ENCODE measurements at regions not wholly inside any gene's neighbourhood (a gene's known extent, or its start where the extent isn't known, plus 50 kb on each side); places are given as distances from the start of the nearest gene placed in this dataset.

DNA sequence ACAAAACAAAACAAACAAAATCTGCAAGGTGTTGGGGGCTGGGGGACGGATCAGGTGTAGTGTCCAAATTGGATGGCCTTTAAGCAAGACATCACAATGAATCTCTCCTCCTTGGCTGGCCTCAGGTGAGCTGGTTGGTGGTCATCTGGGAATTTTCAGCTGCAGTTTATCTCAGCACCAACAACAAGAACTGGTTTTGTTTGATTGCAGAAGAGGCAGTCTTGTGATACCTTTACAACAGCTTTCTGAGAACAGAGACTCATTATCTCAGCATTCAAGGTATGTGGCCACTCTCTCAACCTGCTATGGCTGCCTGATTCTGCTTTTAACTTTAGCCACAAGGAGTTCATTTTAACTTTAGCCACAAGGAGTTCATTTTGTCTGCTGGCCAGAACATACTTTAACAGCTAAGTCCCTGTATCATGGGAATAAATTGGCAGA lies 1543.4 kb downstream of the EFNA5 start:
- no peaks in the 10 kb centered on the region for H3K4me1 ChIP-seq (ENCODE audit: control insufficient read depth, extremely low read depth, insufficient read depth, low read length)
- H3K79me2 ChIP-seq (ENCODE audit: control insufficient read depth, insufficient read depth, low read length), result no peaks in the 10 kb centered on the region
- dilution Hi-C loops (cut with MboI; ENCODE audit: extremely low pct_ligation_motif_present, low sequenced_read_pairs), result no loop called here
- no peak overlapping the region for H3K27ac ChIP-seq (ENCODE audit: control insufficient read depth, insufficient read depth, low read length)
- no peak for DNase-seq (ENCODE audit: low read depth, low spot score)
- no peak overlapping the region for H3K4me3 ChIP-seq (ENCODE audit: control insufficient read depth in 2 of 3, extremely low read depth in 1 of 3, insufficient read depth in 2 of 3, low read depth in 1 of 3, low read length in 3 of 3)
- H4K20me1 ChIP-seq (ENCODE audit: control insufficient read depth, extremely low read depth, insufficient read depth, low read length), result no peaks in the 10 kb centered on the region
- no peaks in the 10 kb centered on the region for H3K9me1 ChIP-seq (ENCODE audit: control insufficient read depth, extremely low read depth, insufficient read depth, low read length)
- no peak overlapping the region for H2AFZ ChIP-seq (ENCODE audit: control insufficient read depth, low read length)
- no peaks in the 10 kb centered on the region for H3K36me3 ChIP-seq (ENCODE audit: control insufficient read depth in 2 of 2, extremely low read depth in 1 of 2, insufficient read depth in 2 of 2, low read length in 2 of 2)
- TF ChIP-seq EZH2 (IDR thresholded peaks at IDR 0.05; ENCODE audit: low read length) (no peak), CTCF (optimal IDR thresholded peaks at IDR 0.05 in 1 of 3, IDR thresholded peaks at IDR 0.05 in 1 of 3, conservative IDR thresholded peaks at IDR 0.05 in 1 of 3; ENCODE audit: extremely low read depth in 1 of 3, insufficient read depth in 2 of 3, low read length in 3 of 3) (peak in 1 of 3 experiments; percentile 11)
- H3K27me3 ChIP-seq (ENCODE audit: control insufficient read depth, extremely low read depth, insufficient read depth, low read length), result no peaks in the 10 kb centered on the region
- H3K9ac ChIP-seq (ENCODE audit: control insufficient read depth, extremely low read depth, insufficient read depth, low read length), result no peak overlapping the region
- H3K9me3 ChIP-seq (ENCODE audit: control insufficient read depth, low read depth, low read length), result no peaks in the 10 kb centered on the region
- H3K4me2 ChIP-seq (ENCODE audit: control insufficient read depth, extremely low read depth, insufficient read depth, low read depth, low read length), result no peak overlapping the region
- FAIRE-seq, result no peak

DNA sequence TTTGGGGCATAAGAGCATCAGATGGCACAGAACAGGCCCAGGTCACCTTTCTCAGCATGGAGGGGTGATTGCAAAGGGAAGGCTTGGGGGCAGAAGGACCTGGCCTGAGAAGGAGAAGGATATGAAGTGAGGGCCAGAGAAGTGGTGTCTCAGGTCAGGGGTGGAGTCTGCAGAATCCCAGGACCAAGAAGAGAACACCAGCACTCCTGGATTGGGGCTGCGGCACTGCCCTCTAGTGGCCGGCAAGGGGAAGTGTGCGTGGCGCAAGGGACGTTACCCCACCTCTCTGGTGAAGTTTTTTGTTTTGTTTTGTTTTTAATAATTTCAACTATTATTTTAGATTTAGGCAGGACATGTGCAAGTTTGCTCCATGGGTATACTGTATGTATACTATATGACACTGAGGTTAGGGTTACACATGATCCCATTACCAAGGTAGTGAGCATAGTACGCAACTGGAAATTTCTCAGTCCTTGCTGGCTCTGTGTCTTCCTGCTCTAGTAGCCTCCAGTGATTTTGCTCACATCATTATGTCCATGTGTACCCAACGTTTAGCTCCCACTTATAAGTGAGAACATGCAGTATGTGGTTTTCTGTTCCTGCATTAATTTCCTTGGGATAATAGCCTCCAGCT lies 1548.6 kb downstream of the EFNA5 start:
- H3K9me3 ChIP-seq (ENCODE audit: control insufficient read depth, low read depth, low read length), result no peaks in the 10 kb centered on the region
- H3K4me2 ChIP-seq (ENCODE audit: control insufficient read depth, extremely low read depth, insufficient read depth, low read depth, low read length), result no peak overlapping the region
- H4K20me1 ChIP-seq (ENCODE audit: control insufficient read depth, extremely low read depth, insufficient read depth, low read length), result no peaks in the 10 kb centered on the region
- no peak overlapping the region for H3K9ac ChIP-seq (ENCODE audit: control insufficient read depth, extremely low read depth, insufficient read depth, low read length)
- H2AFZ ChIP-seq (ENCODE audit: control insufficient read depth, low read length), result no peak overlapping the region
- H3K79me2 ChIP-seq (ENCODE audit: control insufficient read depth, insufficient read depth, low read length), result no peaks in the 10 kb centered on the region
- FAIRE-seq, result no peak
- no peak overlapping the region for H3K4me3 ChIP-seq (ENCODE audit: control insufficient read depth in 2 of 3, extremely low read depth in 1 of 3, insufficient read depth in 2 of 3, low read depth in 1 of 3, low read length in 3 of 3)
- H3K9me1 ChIP-seq (ENCODE audit: control insufficient read depth, extremely low read depth, insufficient read depth, low read length), result no peaks in the 10 kb centered on the region
- no peak for DNase-seq (ENCODE audit: low read depth, low spot score)
- H3K4me1 ChIP-seq (ENCODE audit: control insufficient read depth, extremely low read depth, insufficient read depth, low read length), result no peaks in the 10 kb centered on the region
- no peak overlapping the region for H3K27ac ChIP-seq (ENCODE audit: control insufficient read depth, insufficient read depth, low read length)
- TF ChIP-seq EZH2 (IDR thresholded peaks at IDR 0.05; ENCODE audit: low read length) (no peak), CTCF (optimal IDR thresholded peaks at IDR 0.05 in 1 of 3, IDR thresholded peaks at IDR 0.05 in 1 of 3, conservative IDR thresholded peaks at IDR 0.05 in 1 of 3; ENCODE audit: extremely low read depth in 1 of 3, insufficient read depth in 2 of 3, low read length in 3 of 3) (peak; percentile 90 to 95 (median 90))
- no peaks in the 10 kb centered on the region for H3K27me3 ChIP-seq (ENCODE audit: control insufficient read depth, extremely low read depth, insufficient read depth, low read length)
- dilution Hi-C loops (cut with MboI; ENCODE audit: extremely low pct_ligation_motif_present, low sequenced_read_pairs), result no loop called here
- no peaks in the 10 kb centered on the region for H3K36me3 ChIP-seq (ENCODE audit: control insufficient read depth in 2 of 2, extremely low read depth in 1 of 2, insufficient read depth in 2 of 2, low read length in 2 of 2)
